Ishikawa (cell line): ENCODE measurements at regions not wholly inside any gene's neighbourhood (a gene's known extent, or its start where the extent isn't known, plus 50 kb on each side); places are given as distances from the start of the nearest gene placed in this dataset.

Source experiments
- CEBPB ChIP-seq: IDR thresholded peaks from 2 replicates; pipeline ENCODE4 v1.6.1; 2012
- CREB1 ChIP-seq: IDR thresholded peaks from 2 replicates; pipeline ENCODE4 v1.6.1; 2012; ENCODE audit warnings: low read depth
- EGR1 ChIP-seq: IDR thresholded peaks from 2 replicates; pipeline ENCODE4 v1.6.1; 2012
- EP300 ChIP-seq: IDR thresholded peaks from 2 replicates; pipeline ENCODE4 v1.6.1; 2012; ENCODE audit warnings: borderline replicate concordance
- FOXM1 ChIP-seq: IDR thresholded peaks from 2 replicates; pipeline ENCODE4 v1.6.1; 2012; ENCODE audit warnings: low read depth, borderline replicate concordance
- MAX ChIP-seq: IDR thresholded peaks from 2 replicates; pipeline ENCODE4 v1.6.1; 2012
- NFIC ChIP-seq: IDR thresholded peaks from 2 replicates; pipeline ENCODE4 v1.6.1; 2012
- RAD21 ChIP-seq: IDR thresholded peaks from 2 replicates; pipeline ENCODE4 v1.6.1; 2012; ENCODE audit warnings: low read depth
- REST ChIP-seq: IDR thresholded peaks from 2 replicates; pipeline ENCODE4 v1.6.1; 2012; ENCODE audit warnings: low read depth, mild to moderate bottlenecking
- TAF1 ChIP-seq: IDR thresholded peaks from 2 replicates; pipeline ENCODE4 v1.6.1; 2012; ENCODE audit warnings: low read depth, mild to moderate bottlenecking
- TCF12 ChIP-seq: IDR thresholded peaks from 2 replicates; pipeline ENCODE4 v1.6.1; 2012; ENCODE audit warnings: low read depth
- TEAD4 ChIP-seq: IDR thresholded peaks from 2 replicates; pipeline ENCODE4 v1.6.1; 2012
- USF1 ChIP-seq: IDR thresholded peaks from 2 replicates; pipeline ENCODE4 v1.6.1; 2012
- YY1 ChIP-seq: IDR thresholded peaks from 2 replicates; pipeline ENCODE4 v1.6.1; 2012; ENCODE audit warnings: low read depth
- ZBTB7A ChIP-seq: IDR thresholded peaks from 2 replicates; pipeline ENCODE4 v1.6.1; 2012; ENCODE audit warnings: low read depth

- TF ChIP-seq NFIC (no peak), CEBPB (no peak), EP300 (no peak), RAD21 (no peak), TAF1 (no peak), YY1 (no peak)
Measured at GRCh38 chr4:161197474-161197873, 966.3 kb downstream of the FSTL5 start.

GRCh38 chr4:161189286-161190134 lies 974.3 kb downstream of the FSTL5 start:
- no peak for TF ChIP-seq TEAD4
- TF ChIP-seq NFIC: no peak
- no peak for TF ChIP-seq CEBPB
- no peak for TF ChIP-seq FOXM1
- no peak for TF ChIP-seq CREB1
- no peak for TF ChIP-seq EP300
- no peak for TF ChIP-seq TCF12
- TF ChIP-seq ZBTB7A: no peak
- TF ChIP-seq REST: no peak
- TF ChIP-seq USF1: no peak

- TF ChIP-seq TAF1: no peak
- TF ChIP-seq CEBPB: no peak
- no peak for TF ChIP-seq REST
- TF ChIP-seq EP300: no peak
- no peak for TF ChIP-seq FOXM1
- TF ChIP-seq USF1: no peak
- TF ChIP-seq MAX: no peak
- TF ChIP-seq EGR1: no peak
- TF ChIP-seq RAD21: no peak
- no peak for TF ChIP-seq YY1
- TF ChIP-seq CREB1: no peak
Measured at GRCh38 chr4:161188578-161188977, 975.2 kb downstream of the FSTL5 start.

GRCh38 chr4:161187569-161187968 lies 976.2 kb downstream of the FSTL5 start:
- no peak for TF ChIP-seq CEBPB
- no peak for TF ChIP-seq RAD21
- no peak for TF ChIP-seq EGR1
- no peak for TF ChIP-seq NFIC
- no peak for TF ChIP-seq TEAD4
- no peak for TF ChIP-seq TAF1
- TF ChIP-seq MAX: no peak
- TF ChIP-seq FOXM1: no peak
- TF ChIP-seq CREB1: no peak
- TF ChIP-seq TCF12: no peak
- TF ChIP-seq EP300: no peak
- no peak for TF ChIP-seq YY1
- TF ChIP-seq REST: no peak
- TF ChIP-seq USF1: no peak
- TF ChIP-seq ZBTB7A: no peak
